RWPE1 (cell line): ENCODE measurements at regions not wholly inside any gene's neighbourhood (a gene's known extent, or its start where the extent isn't known, plus 50 kb on each side); places are given as distances from the start of the nearest gene placed in this dataset.
A peak's percentile ranks its signal among the peaks of the same experiment; 100 is the strongest.
"Not testable (repeated sequence)": the region's sequence is repeated elsewhere in the genome, so short reads cannot be mapped to it uniquely, and the experiment has no call there.

Experiments
- CTCF ChIA-PET: fragments of 350-600 bp; sonication (Branson Sonifier 250); formaldehyde crosslinking; extraction: SDS; loops from one replicate; lab custom pipeline; 2021; lab: Yijun Ruan, JAX
- POLR2A ChIA-PET: fragments of 400-600 bp; formaldehyde crosslinking; extraction: SDS; loops from one replicate; lab custom pipeline; 2020; ENCODE audit warnings: antibody characterized with exemption; ENCODE audit not compliant: low non-redundant PET; lab: Yijun Ruan, JAX
- DNase-seq: peaks from one replicate; pipeline ENCODE4 v3.0.0; 2012; ENCODE audit warnings: low spot score
- H3K27ac ChIP-seq: fragments of 450-650 bp; 2 replicates; pipeline ENCODE4 v1.5.1; 2017
- TF ChIP-seq, protein P1 (sequence below): fragments of 450-650 bp; conservative IDR thresholded peaks from 2 replicates; pipeline ENCODE4 v1.5.1; 2017; ENCODE audit warnings: low read depth, mild to moderate bottlenecking

DNA sequence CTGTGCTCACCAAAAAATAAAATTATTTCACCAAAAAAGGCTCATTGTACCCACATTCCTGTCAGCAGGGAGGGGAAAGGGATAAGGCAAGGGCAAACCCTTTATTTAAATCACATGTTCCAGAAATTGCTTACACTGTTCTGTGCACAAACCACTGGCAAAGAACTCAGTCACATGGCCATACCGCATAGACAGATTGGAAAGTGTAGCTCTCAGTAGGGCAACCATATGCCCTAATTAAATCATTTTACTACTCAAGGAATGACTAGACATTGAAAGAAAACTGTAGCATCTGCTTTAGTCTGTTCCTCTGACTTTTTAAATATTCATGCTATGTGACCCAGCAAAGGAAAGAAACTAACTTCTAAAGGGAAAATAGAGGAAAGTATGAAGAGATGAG, 119.2 kb upstream of the FAM241A start:
- POLR2A ChIA-PET: no interaction called here
- CTCF ChIA-PET: interaction anchor here (0.6 kb wide), 1 partner anchor 83 kb away, joined by 3 read pairs; no protein-coding TSS in a partner anchor
- no peak overlapping the region for H3K27ac ChIP-seq
- DNase-seq: no peak
- TF ChIP-seq, protein P1, sequence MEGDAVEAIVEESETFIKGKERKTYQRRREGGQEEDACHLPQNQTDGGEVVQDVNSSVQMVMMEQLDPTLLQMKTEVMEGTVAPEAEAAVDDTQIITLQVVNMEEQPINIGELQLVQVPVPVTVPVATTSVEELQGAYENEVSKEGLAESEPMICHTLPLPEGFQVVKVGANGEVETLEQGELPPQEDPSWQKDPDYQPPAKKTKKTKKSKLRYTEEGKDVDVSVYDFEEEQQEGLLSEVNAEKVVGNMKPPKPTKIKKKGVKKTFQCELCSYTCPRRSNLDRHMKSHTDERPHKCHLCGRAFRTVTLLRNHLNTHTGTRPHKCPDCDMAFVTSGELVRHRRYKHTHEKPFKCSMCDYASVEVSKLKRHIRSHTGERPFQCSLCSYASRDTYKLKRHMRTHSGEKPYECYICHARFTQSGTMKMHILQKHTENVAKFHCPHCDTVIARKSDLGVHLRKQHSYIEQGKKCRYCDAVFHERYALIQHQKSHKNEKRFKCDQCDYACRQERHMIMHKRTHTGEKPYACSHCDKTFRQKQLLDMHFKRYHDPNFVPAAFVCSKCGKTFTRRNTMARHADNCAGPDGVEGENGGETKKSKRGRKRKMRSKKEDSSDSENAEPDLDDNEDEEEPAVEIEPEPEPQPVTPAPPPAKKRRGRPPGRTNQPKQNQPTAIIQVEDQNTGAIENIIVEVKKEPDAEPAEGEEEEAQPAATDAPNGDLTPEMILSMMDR: no peak

DNA sequence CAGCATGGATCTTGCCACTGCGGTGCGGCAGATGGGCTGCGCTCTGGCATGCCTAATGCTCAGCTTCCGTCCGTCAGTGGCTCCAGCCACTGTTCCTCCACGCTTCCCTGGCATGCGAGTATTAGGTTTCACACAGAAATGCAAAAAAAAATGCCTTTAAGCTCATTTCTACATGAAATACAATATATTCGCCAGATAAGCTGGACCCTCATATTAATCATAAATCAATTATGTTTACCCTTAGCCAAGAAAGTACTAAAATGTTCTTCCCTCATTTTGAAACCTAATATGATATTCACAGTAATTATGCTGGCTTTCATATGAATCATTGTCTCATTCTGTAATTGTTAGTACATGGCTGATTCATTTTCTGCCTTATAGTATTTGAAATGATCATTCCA, 115.5 kb upstream of the FAM241A start:
- H3K27ac ChIP-seq: no peak overlapping the region
- ChIA-PET CTCF (interaction anchor here (1.6 to 4.3 kb wide), 2 partner anchors 86 to 175 kb away, joined by 4 to 46 read pairs; no protein-coding TSS in a partner anchor), POLR2A (no interaction called here)
- DNase-seq: no peak
- TF ChIP-seq, protein P1: no peak

DNA sequence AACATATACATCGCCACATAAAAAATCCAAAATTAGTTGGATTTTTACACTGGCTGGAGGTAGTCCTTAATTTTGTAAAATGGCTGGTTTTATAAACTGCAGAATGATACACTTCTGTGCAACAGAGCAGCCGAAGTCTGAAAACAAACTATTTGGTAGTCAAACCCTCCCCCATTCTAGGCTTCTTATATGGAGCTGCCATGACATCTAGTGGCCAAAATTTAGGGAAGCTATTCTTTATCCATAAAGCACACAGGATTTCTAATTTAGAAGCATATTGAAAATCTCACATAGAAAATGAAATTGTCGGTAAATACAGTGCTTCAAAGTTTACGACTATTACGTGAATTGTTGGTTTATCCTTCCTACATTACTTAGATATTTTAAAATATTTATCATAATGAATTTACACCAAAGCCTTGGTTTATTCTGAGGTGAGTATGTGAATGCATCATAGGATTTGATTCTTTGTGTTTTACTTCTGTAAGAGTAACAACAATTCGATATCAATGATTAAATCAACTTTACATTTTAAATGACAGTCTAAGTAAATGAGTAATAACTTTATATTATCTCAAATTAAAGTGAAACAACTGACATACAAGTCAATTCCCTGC, 113.4 kb upstream of the FAM241A start:
- CTCF ChIA-PET: interaction anchor here (0.5 to 4.3 kb wide), 12 partner anchors 8 to 583 kb away, joined by 3 to 46 read pairs (median 3); no protein-coding TSS in a partner anchor
- peak; percentile 48 for DNase-seq
- no peak overlapping the region for H3K27ac ChIP-seq
- TF ChIP-seq, protein P1: peak; percentile 71
- POLR2A ChIA-PET: no interaction called here

DNA sequence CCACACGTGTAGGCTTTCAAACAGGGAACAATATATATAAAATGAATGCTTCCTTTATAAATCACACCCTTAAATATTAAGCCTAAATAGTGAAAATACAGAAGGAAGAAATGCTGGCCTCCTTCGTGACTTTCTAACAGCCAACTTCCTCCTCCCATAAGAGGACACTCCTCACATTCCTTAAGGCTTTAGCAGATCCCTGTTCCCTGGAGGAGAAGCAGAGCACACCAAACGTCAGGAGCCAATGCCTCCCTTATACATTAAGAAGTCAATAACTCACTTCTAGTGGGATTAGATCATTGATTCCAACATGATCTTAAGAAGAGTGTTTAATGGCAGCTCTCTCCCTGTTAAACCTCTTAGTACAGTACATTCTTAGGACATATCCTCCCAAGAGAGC, 108.4 kb upstream of the FAM241A start:
- POLR2A ChIA-PET: no interaction called here

DNA sequence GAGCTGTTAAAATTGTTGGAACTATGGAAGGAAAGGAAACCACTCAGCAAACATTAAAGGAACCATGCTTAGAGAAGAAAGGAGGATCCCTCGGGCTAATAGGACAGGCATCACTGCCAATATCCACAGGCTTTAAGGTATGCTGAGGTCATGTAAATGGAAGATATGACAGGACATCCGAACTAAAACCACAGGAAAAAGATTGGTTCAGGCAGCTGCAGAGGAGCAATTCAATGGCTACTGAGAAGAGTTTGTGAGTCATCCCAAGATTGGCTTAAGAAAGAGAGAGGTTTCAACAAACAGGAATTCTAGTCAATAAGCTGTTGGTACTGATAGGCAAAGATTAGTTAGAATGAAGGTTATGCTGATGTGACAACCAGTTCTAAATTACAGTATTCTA, 106.4 kb upstream of the FAM241A start:
- H3K27ac ChIP-seq: no peak overlapping the region
- CTCF ChIA-PET: no interaction called here
- no peak for DNase-seq
- TF ChIP-seq, protein P1: no peak
- POLR2A ChIA-PET: no interaction called here

More for the DNA sequence above, 108.4 kb upstream of the FAM241A start:
- CTCF ChIA-PET: no interaction called here
- no peak overlapping the region for H3K27ac ChIP-seq
- TF ChIP-seq, protein P1: no peak
- DNase-seq: no peak

DNA sequence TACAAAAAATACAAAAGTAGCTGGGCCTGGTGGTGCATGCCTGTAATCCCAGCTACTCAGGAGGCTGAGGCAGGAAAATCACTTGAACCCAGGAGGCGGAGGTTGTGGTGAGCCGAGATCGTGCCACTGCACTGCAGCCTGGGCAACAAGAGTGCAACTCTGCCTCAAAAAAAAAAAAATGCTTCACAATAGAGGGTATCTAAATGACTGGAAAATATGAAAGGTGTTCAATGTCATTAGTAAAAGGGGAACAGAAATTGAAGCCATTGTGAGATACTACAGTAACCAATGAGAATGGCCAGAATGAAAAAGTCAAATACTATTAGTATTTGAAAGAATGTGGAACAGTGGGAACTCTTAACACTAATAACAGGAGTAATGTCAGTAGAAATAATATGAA, 96.1 kb upstream of the FAM241A start:
- H3K27ac ChIP-seq, POLR2A ChIA-PET, DNase-seq: not testable (repeated sequence)
- CTCF ChIA-PET: interaction anchor here (0.6 kb wide), 1 partner anchor 26 kb away, joined by 3 read pairs; no protein-coding TSS in a partner anchor

DNA sequence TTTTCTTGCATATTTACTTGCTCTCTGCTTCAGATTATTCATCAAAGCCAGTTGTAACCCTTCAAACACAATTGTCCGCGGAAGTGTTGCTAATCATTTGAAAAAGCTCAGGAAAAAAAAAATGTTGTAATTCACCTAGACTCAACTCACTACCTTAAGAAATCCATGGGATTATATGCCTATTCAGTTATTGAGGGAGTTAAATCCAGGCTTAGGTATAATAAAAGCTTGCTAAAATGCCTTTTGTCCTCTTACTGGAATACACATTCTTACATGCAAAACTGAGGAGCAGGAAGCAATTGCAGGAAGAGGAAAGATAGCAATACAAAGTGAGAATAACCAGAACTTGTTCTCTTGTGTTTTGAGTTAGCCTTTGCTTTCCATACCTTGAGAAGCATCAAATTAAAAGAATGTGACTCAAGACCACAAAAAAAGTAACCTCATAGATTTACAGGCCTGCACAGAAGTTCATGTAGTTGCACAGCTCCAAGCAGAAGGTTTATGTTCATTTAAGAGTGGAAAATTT, 91.4 kb upstream of the FAM241A start:
- TF ChIP-seq, protein P1: no peak
- no peak overlapping the region for H3K27ac ChIP-seq
- ChIA-PET CTCF (interaction anchor here (0.6 kb wide), 1 partner anchor 385 kb away, joined by 3 read pairs; no protein-coding TSS in a partner anchor), POLR2A (no interaction called here)
- no peak for DNase-seq
